ENCODE measurements at regions not wholly inside any gene's neighbourhood (a gene's known extent, or its start where the extent isn't known, plus 50 kb on each side); places are given as distances from the start of the nearest gene placed in this dataset.

- TF ChIP-seq CTCF (IDR thresholded peaks at IDR 0.05), result no peak
- no peak for TF ChIP-seq POLR2A (IDR thresholded peaks at IDR 0.05)
Observed at GRCh38 chr1:102562380-102562779, 545.9 kb downstream of the COL11A1 start.
